ENCODE measurements at regions not wholly inside any gene's neighbourhood (a gene's known extent, or its start where the extent isn't known, plus 50 kb on each side); places are given as distances from the start of the nearest gene placed in this dataset.

DNA sequence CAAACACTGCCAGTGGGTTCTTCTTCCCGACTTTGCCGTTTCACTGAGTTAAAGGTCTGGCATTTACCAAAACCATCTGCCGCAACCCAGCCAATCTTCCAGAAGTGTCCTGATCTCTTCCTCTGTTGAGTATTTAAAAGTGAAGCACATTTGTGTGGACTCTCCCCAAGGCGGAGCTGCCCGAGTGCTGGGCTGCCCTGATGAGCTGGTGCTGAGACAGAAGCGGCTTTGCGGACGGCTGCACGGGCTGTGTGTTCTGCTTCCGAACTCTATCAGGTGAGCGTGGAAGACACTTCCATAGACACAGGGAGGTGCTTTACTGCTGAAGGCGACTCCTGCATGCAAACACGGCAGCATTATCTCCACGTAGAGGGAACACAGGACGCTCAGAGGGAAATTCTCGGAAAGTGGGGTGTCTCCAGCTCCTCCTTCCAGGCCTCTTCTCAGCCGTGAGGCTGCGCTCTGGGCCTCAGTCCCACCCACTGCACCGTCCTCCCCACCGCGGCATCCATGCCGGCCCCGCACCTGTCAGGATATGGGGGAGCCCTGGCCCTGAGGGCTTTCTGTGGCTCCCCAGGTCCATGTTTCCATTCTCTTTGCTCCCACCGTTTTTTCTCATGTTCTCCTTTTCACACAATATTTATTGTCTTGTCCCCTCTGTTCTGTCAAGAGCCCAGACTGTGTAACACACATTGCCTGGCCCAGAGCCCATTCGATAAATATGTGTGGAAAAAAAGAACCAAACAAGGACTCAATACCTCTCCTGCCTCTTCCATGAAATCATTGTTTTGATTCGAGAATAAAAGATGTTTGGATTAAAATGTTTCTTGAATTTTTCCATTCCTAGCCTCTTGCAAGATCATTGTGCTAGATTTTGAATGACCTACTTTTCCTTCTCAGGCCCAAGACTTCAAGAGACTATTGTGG, 205.1 kb downstream of the DLL1 start:
- H3K4me3 ChIP-seq, result no peak overlapping the region
- H3K36me3 ChIP-seq, result no peaks in the 10 kb centered on the region
- DNase-seq, result no peak
- H3K27me3 ChIP-seq, result no peaks in the 10 kb centered on the region
- H3K9me3 ChIP-seq, result no peaks in the 10 kb centered on the region

DNA sequence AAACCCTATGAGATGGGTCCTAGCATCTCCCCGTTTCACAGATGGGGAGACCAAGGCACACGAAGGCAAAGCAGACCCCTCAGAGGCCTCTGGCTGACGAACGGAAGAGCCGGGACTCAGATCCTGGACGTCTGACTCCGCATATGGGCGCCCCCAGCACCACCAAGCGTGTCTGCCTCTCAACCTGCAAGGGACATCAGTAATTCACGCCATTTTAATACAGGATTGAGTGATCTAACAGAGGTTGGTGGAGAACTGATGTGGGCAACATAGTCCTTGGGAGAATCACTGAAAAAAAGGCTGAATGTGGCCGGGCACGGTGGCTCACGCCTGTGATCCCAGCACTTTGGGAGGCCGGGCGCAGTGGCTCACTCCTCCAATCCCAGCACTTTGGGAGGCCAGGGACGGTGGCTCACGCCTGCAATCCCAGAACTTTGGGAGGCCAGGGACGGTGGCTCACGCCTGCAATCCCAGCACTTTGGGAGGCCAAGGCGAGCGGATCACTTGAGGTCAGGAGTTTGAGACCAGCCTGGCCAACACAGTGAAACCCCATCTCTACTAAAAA, 206.6 kb downstream of the DLL1 start:
- H3K4me3 ChIP-seq, result no peak overlapping the region
- DNase-seq, result no peak
- no peaks in the 10 kb centered on the region for H3K36me3 ChIP-seq
- H3K27me3 ChIP-seq, result no peaks in the 10 kb centered on the region
- H3K9me3 ChIP-seq, result no peaks in the 10 kb centered on the region

DNA sequence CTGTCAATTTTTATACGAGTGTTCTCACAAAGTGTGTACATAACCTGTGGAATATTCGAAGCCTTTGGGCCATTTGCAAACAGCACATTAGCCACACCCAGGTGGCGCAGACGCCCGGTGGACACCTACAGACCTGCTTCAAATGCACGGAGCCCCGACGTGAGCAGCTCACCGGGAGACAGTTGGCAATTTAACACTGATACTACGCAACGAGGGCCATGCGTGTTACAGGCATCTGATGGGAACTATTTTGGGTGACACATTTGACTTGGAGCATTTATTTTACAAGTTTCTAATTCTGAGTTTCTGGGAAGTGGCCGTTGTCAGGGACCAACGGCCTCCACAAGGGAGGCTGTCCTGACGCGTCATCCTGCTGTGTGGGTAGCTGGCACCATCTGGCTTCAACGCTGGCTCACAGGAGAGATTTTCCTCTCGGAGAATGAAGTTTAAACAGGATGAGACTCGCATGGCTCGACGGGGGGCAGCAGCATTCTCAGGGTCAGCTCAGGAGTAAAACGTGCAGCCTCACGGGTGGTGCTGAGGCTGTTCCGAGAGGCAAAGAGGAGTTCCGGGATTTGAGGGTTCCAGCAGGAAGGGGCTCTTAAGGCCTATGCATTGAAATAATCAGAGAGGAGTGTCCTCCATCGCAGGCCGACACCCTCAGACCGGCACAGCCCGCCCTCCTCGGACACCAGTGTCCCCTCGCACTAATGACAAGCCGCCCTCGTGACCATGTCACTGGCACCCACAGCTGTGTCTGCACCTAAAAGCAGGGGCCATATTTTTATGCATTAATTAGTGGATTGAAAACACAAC, 207.4 kb downstream of the DLL1 start:
- no peak for DNase-seq
- Histone ChIP-seq H3K4me3 (no peak overlapping the region), H3K27me3 (no peaks in the 10 kb centered on the region), H3K9me3 (no peaks in the 10 kb centered on the region), H3K36me3 (no peaks in the 10 kb centered on the region)

DNA sequence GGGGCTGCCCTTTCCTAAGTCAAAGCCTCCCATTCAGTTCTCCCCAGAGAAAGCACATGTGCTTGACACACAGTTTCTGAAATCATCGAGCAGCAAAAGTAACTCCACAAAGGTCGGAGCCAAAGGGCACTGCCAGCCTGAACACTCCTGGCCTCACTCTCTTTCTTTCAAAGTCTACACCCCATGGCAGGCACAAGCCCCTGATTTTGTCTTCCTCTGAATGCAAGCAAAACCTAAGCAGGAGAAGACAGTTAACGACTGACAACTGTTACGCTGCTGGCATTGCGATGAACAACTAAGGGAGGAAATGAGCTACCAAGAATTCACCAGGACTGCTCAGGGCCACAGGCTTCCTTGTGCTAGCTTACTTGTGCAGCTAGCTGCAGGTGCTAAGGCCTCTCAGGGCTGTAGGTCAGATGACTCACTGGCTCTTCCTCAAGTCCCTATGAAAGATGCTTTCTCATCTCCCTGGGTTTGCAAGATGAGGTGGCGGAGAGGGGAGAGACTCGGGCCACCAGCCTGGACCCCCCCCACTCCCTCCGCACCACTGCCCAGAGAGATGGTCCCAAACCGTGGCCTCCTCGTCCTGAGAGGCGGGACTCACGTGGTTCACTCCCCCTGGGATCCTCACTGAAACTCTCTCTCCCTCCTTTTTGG, 208.2 kb downstream of the DLL1 start:
- Histone ChIP-seq H3K4me3 (no peak overlapping the region), H3K36me3 (no peaks in the 10 kb centered on the region), H3K9me3 (no peaks in the 10 kb centered on the region), H3K27me3 (no peaks in the 10 kb centered on the region)
- no peak for DNase-seq

DNA sequence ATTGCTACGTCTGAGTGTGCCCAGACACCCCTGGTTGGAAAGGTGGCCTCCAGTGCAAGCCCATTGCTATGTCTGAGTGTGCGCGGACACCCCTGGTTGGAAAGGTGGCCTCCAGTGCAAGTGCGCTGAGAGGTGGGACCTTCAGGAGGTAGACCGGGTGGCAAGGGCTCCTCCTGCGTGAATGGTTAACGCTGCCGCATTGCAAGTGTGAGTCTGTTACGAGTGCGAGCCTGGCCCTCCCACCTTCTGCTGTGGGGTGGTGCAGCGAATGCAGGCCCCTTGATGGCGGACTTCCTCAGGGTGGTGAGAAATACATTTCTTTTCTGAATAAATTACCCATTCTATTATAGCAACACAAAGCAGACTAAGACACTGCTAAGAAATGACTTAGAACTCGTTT, 208.8 kb downstream of the DLL1 start:
- Histone ChIP-seq H3K9me3 (no peaks in the 10 kb centered on the region), H3K4me3 (no peak overlapping the region), H3K36me3 (no peaks in the 10 kb centered on the region), H3K27me3 (no peaks in the 10 kb centered on the region)
- no peak for DNase-seq

DNA sequence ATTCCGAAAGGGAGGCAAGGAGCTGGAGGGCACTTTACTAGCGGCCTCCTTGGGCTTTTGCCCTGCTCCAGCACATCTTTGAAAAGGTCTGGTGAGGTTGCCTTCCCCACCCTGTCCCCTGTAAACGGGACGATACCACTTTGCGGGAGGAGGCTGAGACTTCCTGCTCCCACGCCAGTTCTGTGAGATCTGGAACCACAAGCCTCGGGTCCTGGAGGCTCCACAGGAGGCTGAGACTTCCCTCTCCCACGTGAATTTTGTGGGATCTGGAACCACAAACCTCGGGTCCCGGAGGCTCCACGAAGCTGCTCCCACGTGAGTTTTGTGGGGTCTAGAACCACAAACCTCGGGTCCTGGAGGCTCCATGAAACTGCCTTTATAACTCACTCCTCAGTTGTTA, 209.3 kb downstream of the DLL1 start:
- Histone ChIP-seq H3K9me3 (no peaks in the 10 kb centered on the region), H3K4me3 (no peak overlapping the region), H3K27me3 (no peaks in the 10 kb centered on the region), H3K36me3 (no peaks in the 10 kb centered on the region)
- no peak for DNase-seq

DNA sequence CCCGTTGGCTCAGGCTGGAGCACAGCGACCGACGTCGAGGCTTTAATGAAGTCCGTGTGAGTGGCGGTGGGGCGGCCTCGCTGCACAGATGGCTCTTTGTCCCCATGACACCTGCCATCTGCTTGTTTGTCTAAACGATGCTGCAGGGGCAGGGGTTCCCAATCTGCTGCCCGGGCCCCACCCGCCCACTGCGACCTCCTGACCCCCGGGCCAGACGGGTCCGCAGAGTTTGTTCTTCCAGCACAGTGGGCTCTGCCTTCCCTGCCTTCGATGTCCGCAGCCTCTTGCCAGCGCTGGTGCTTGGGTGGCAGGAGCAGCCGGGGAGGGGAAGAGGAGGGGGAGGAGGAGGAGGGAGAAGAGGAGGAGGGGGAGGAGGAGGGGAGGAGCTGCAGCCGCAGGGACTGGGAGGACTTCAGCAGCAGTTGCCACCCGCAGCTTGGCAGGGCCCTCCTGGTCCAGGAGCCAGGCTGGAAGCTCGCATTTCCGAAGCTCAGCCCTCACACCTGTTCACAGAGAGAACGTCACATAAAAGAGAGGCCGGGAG, 210.0 kb downstream of the DLL1 start:
- H3K27me3 ChIP-seq, result no peaks in the 10 kb centered on the region

DNA sequence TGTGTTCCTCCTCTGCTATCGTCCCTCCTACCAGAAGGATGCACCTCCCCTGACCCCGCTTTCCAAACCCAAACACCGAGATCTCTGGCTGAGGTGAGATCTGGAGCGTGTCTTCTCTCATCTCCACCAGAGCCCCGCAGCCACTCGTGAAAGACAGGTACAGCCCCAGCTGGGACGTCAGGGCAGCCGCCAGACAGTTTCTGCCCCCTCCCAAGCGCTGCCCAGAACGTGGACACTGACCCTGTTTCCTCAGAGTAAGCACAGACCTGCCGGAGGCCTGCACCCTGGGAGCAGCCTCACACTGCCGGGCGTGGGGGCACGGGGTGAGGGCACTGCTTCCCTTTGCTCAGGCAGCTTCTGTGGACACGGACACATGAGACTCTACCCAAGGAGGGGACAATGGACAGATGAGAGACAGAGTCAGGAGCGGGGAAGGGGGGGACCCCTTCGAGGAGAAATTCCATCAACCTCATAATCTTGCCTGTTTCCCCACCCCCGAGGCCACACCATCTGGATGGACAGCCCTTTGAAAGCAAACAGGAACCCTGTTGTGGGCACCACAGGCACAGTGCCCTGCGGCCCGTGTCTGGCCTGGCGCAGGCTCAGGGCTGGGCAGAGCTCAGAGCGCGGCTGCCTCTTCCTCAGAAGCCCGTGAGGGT, 210.6 kb downstream of the DLL1 start:
- DNase-seq, result no peak
- Histone ChIP-seq H3K9me3 (no peaks in the 10 kb centered on the region), H3K27me3 (no peaks in the 10 kb centered on the region), H3K36me3 (no peaks in the 10 kb centered on the region), H3K4me3 (no peak overlapping the region)

More for the DNA sequence above, 210.0 kb downstream of the DLL1 start:
- Histone ChIP-seq H3K36me3 (no peaks in the 10 kb centered on the region), H3K9me3 (no peaks in the 10 kb centered on the region), H3K4me3 (no peak overlapping the region)
- no peak for DNase-seq

DNA sequence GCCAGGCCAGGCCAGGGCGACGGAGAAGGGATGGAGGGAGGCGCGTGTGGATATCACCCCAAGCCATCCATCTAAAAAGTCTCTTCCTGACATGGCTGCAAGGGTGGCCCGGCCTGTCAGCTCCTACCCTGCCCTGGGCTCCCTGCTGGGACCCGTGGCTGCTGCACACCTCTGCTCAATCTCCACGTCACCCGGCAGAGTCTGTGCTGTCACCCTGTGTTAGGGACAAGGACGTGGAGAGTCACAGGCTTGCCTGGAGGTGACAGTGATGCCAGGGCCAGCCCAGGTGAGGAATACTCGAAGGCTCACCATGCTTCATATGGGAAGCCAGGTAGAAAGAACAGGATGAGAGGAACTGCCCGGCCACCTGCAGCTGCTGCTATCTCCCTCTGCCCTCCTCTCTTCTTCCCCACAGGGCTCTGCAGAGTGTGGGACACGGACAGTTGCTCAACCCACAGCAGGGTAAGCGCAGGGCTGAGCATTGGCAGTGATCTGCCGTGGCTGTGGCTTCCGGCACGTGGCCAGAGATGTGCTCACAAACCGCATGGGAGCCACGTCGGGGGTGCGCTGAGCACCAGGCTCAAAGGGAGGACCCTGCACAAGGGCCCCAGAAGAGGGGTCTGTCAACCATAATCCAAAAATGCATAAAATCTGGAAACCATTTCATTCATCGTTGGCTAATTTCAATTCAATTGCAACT, 214.3 kb downstream of the DLL1 start:
- H3K9me3 ChIP-seq, result no peaks in the 10 kb centered on the region
- H3K27me3 ChIP-seq, result no peaks in the 10 kb centered on the region
- H3K4me3 ChIP-seq, result no peak overlapping the region
- H3K36me3 ChIP-seq, result no peaks in the 10 kb centered on the region
- no peak for DNase-seq

DNA sequence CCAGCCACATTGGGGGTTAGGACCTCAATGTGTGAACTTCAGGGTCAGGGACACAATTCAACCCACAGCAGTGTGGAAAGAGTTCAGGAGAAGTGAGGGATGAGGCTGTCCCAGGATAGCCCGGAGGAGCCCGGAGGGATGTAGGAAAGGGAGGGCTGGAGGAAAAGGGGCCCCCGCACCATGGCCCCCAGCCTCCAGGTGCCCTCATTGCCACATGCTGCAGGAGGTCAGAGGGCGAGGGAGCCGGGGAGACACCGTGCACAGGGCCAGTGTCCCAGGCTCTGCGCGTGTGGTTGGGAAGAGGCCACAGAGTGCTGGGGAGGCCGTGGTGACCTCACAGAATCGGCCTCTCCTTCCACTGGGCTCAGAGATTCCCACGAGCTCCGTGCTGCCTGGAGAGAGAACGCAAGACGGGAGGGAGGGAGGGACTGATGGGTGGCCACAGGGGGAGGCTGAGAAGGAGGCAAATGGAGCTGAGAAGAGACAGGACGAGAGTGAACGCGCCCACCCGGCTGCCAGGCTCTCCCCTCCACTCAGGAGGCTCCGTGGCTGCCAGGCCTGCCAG, 215.1 kb downstream of the DLL1 start:
- DNase-seq, result no peak
- H3K9me3 ChIP-seq, result no peaks in the 10 kb centered on the region
- no peaks in the 10 kb centered on the region for H3K36me3 ChIP-seq
- H3K4me3 ChIP-seq, result no peak overlapping the region
- H3K27me3 ChIP-seq, result no peaks in the 10 kb centered on the region

DNA sequence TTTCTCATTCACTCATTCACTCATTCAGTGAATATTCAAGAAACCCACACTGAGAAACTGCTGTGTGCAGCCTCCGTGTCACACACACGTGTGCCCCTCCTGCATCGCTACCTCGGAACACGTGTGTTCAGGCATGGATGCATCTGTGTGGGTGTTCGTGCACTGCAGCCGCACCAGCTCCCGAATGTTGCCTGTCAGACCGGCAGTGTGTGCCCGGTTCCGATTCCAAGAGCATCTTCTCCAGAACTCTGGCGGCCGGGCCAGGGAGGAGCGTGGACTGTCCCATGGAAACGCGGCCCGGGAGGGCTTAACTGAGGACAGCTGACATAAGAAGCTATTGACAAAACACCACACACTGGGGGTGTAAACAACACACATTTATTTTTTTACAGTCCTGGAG, 216.0 kb downstream of the DLL1 start:
- Histone ChIP-seq H3K4me3 (no peak overlapping the region), H3K9me3 (no peaks in the 10 kb centered on the region), H3K27me3 (no peaks in the 10 kb centered on the region; the same call in 1 of the 2 replicates), H3K36me3 (no peaks in the 10 kb centered on the region)
- no peak for DNase-seq

DNA sequence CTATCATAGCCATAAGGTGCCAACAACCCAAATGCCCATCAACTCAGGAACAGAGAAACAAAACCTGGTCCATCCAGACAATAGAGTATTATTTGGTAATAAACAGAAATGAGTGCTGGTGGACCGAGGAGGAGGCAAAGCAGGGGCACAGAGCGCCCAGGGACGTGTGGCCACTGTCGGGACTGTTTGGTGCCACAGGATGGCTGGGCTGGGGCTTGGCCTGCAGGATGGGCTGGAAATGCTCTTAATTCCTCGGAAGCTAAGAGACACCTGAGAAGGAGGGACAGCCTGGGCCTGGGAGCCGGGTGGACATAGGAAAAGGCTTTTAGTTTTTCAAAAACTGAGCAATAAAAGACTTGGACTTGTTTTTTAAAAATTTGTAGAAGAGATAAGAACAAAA, 216.4 kb downstream of the DLL1 start:
- Histone ChIP-seq H3K4me3 (no peak overlapping the region), H3K27me3 (no peaks in the 10 kb centered on the region; the same call in 1 of the 2 replicates), H3K9me3 (no peaks in the 10 kb centered on the region), H3K36me3 (no peaks in the 10 kb centered on the region)
- no peak for DNase-seq

DNA sequence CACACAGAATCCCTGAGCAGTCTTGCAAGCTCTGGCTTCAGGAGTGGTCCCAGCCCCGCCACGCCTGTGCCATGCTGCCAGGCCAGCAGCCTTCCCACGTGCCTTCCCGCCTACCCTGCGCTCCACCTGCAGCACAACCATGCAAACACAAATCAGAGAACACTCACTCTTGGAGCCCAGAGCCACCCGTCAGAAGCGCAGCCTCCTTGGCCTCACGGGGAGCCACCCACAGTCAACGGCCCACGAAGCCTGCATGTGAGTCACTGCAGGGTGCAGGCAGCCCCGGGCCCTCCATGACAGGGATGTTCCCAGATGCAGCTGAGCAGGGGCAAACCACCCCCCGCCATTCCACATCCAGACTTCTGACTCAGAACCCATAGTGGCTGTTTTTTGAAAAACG, 217.0 kb downstream of the DLL1 start:
- DNase-seq, result no peak
- H3K36me3 ChIP-seq, result no peaks in the 10 kb centered on the region
- no peak overlapping the region for H3K4me3 ChIP-seq
- H3K27me3 ChIP-seq, result no peaks in the 10 kb centered on the region; the same call in 1 of the 2 replicates
- no peaks in the 10 kb centered on the region for H3K9me3 ChIP-seq

DNA sequence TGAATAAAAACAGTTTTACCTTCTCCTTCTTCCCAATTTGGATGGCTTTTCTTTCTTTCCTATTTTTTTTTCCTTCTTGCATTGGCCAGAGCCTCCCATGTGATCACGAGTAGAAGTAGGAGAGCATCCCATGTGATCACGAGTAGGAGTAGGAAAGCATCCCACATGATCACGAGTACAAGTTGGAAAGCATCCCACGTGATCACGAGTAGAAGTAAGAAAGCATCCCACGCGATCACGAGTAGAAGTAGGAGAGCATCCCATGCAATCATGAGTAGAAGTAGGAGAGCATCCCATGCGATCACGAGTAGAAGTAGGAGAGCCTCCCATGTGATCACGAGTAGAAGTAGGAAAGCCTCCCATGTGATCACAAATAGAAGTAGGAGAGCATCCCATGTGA, 218.6 kb downstream of the DLL1 start:
- Histone ChIP-seq H3K36me3 (no peaks in the 10 kb centered on the region), H3K4me3 (no peak overlapping the region), H3K27me3 (no peaks in the 10 kb centered on the region; the same call in 1 of the 2 replicates), H3K9me3 (no peaks in the 10 kb centered on the region)
- DNase-seq, result no peak

DNA sequence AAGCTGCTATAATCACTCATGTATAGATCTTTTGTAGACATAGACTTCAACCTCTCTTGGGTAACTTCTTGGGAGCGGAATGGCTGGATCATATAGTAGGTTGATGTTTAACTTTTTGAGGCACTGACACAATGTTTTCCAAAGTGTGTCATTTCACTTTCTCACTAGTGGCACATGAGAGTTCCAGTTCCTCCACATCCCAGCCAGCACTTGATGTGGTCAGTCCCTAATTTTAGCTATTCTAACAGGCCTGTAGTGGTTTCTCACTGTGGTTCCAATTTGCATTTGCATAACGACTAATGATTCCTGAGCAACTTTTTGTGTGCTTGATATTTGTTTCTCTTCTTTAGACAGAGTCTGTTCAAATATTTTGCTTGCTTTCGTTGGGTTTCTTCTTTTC, 221.3 kb downstream of the DLL1 start:
- Histone ChIP-seq H3K9me3 (no peaks in the 10 kb centered on the region), H3K36me3 (no peaks in the 10 kb centered on the region), H3K27me3 (no peaks in the 10 kb centered on the region; the same call in 1 of the 2 replicates), H3K4me3 (no peak overlapping the region)
- DNase-seq, result no peak
